ENCODE measurements at regions not wholly inside any gene's neighbourhood (a gene's known extent, or its start where the extent isn't known, plus 50 kb on each side); places are given as distances from the start of the nearest gene placed in this dataset.

DNA sequence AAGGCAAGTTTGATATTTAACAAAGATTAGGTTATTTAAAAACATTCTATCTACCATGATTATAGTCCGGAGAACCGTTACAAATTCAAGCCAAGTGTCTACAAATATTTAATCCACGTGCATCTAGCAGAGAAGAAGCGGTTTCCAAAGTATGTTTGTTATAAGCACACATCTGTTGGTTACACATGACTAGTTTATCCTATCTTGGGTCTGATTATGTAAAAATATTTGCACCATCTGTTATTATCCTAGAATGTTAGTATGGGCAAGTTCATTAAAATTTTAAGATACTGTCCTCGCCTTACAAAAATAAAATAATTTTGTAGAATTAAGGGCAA, 289.2 kb upstream of the VSTM2A start:
- Histone ChIP-seq H3K23me2 (ENCODE audit: low read depth, low read length) (no peaks in the 10 kb centered on the region), H3K36me3 (ENCODE audit: control insufficient read depth in 2 of 4, insufficient read depth in 4 of 4, low read length in 3 of 4) (no peaks in the 10 kb centered on the region), H3K9ac (replicated peaks in 1 of 4; ENCODE audit: extremely low read depth in 1 of 4, low read depth in 3 of 4, low read length in 3 of 4) (no peak overlapping the region), H3K79me1 (ENCODE audit: low read depth, low read length) (no peaks in the 10 kb centered on the region), H2BK12ac (ENCODE audit: low read depth, low read length) (no peak overlapping the region), H2BK120ac (replicated peaks; ENCODE audit: low read depth, low read length) (no peak overlapping the region), H4K5ac (ENCODE audit: insufficient read length, low read depth, low read length) (no peak overlapping the region), H2AK5ac (ENCODE audit: low read depth, low read length) (no peak overlapping the region), H3K9me3 (ENCODE audit: insufficient read depth in 2 of 2, low read depth in 1 of 2, low read length in 1 of 2) (no peaks in the 10 kb centered on the region), H4K20me1 (replicated peaks in 1 of 2; ENCODE audit: control insufficient read depth in 1 of 2, insufficient read depth in 2 of 2, low read length in 2 of 2) (no peaks in the 10 kb centered on the region), H2BK20ac (ENCODE audit: low read length) (no peak overlapping the region), H2BK5ac (ENCODE audit: low read depth, low read length) (no peak overlapping the region), H3K23ac (ENCODE audit: insufficient read length) (no peak overlapping the region), H3K4ac (replicated peaks; ENCODE audit: insufficient read length, low read depth, low read length) (no peak overlapping the region), H2AFZ (ENCODE audit: low read length) (no peak overlapping the region), H3K27ac (ENCODE audit: low read depth, low read length) (no peak overlapping the region), H3K79me2 (ENCODE audit: control insufficient read depth in 1 of 2, insufficient read depth in 2 of 2, low read length in 2 of 2) (no peaks in the 10 kb centered on the region), H3K4me3 (ENCODE audit: extremely low read depth in 1 of 4, insufficient read depth in 2 of 4, low read depth in 3 of 4, low read length in 4 of 4) (no peak overlapping the region), H3K27me3 (replicated peaks in 1 of 4; ENCODE audit: control insufficient read depth in 3 of 4, extremely low read depth in 1 of 4, insufficient read depth in 3 of 4, low read length in 3 of 4) (no peaks in the 10 kb centered on the region), H3K14ac (ENCODE audit: insufficient read length) (no peak overlapping the region), H3K4me2 (ENCODE audit: insufficient read depth in 1 of 2, low read depth in 2 of 2, low read length in 2 of 2) (no peak overlapping the region), H3K18ac (ENCODE audit: extremely low read depth, low read length) (no peak overlapping the region), H4K91ac (replicated peaks; ENCODE audit: insufficient read length, low read length) (no peak overlapping the region), H4K8ac (ENCODE audit: extremely low read depth, insufficient read depth, low read length) (no peak overlapping the region), H3K56ac (replicated peaks; ENCODE audit: insufficient read length, low read depth, low read length) (no peak overlapping the region), H3K4me1 (replicated peaks in 1 of 4; ENCODE audit: control insufficient read depth in 3 of 4, insufficient read depth in 4 of 4, low read length in 3 of 4) (no peaks in the 10 kb centered on the region), H2BK15ac (ENCODE audit: low read length) (no peak overlapping the region)
- WGBS, 2 experiments (ENCODE audit: extremely low coverage in 1 of 2, insufficient coverage in 1 of 2, insufficient read length in 1 of 2, insufficient replicate concordance in 2 of 2, low coverage in 1 of 2, low lambda C conversion rate in 2 of 2, missing lambda C conversion rate in 1 of 2) = 93% methylated on average over 5 of the region's 5 CpGs; no CpG with 5 or more reads in 1 of the 2 experiments
- TF ChIP-seq JUN (IDR thresholded peaks at IDR 0.05; ENCODE audit: low read depth, low read length) = no peak
- no peak for TF ChIP-seq BACH1 (IDR thresholded peaks at IDR 0.05; ENCODE audit: low read length)
- TF ChIP-seq, protein P1, sequence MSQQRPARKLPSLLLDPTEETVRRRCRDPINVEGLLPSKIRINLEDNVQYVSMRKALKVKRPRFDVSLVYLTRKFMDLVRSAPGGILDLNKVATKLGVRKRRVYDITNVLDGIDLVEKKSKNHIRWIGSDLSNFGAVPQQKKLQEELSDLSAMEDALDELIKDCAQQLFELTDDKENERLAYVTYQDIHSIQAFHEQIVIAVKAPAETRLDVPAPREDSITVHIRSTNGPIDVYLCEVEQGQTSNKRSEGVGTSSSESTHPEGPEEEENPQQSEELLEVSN (IDR thresholded peaks at IDR 0.05) = no peak
- no peak for TF ChIP-seq POLR2AphosphoS5 (IDR thresholded peaks at IDR 0.05; ENCODE audit: low read depth, low read length)
- no peak for TF ChIP-seq TCF12 (IDR thresholded peaks at IDR 0.05; ENCODE audit: low read depth, low read length)
- TF ChIP-seq KDM5A (IDR thresholded peaks at IDR 0.05; ENCODE audit: low read length) = no peak
- TF ChIP-seq CTBP2 (IDR thresholded peaks at IDR 0.05; ENCODE audit: borderline replicate concordance, insufficient read depth, insufficient read length, low read length) = no peak
- no peak for TF ChIP-seq BRCA1 (IDR thresholded peaks at IDR 0.05; ENCODE audit: low read depth, low read length)
- FAIRE-seq (no peak), DNase-seq (ENCODE audit: low read depth in 1 of 2, low spot score in 2 of 2) (no peak)
- ChIA-PET POLR2A (ENCODE audit: partially characterized antibody) (no interaction called here), CTCF (ENCODE audit: partially characterized antibody) (no interaction called here)

Measured in H1 (cell line).